ENCODE measurements at regions not wholly inside any gene's neighbourhood (a gene's known extent, or its start where the extent isn't known, plus 50 kb on each side); places are given as distances from the start of the nearest gene placed in this dataset.
"Not testable (repeated sequence)": the region's sequence is repeated elsewhere in the genome, so short reads cannot be mapped to it uniquely, and the experiment has no call there.

- Histone ChIP-seq H3K4me1 (replicated peaks) (no peaks in the 10 kb centered on the region), H3K27me3 (replicated peaks; ENCODE audit: insufficient read depth) (no peaks in the 10 kb centered on the region), H3K27ac (no peak overlapping the region), H3K36me3 (no peaks in the 10 kb centered on the region), H3K4me3 (no peak overlapping the region), H3K9me3 (no peaks in the 10 kb centered on the region)
- intact Hi-C loops (cut with DNase I), result no loop called here
- TF ChIP-seq CTCF (IDR thresholded peaks at IDR 0.05), result no peak
- TF ChIP-seq POLR2A (IDR thresholded peaks at IDR 0.05), result no peak
- TF ChIP-seq POLR2AphosphoS5 (IDR thresholded peaks at IDR 0.05), result no peak
- no peak for DNase-seq (ENCODE audit: low spot score)
- WGBS, result 79% methylated on average over 2 of the region's 2 CpGs
Measured at GRCh38 chr7:142436601-142437000, 178.7 kb upstream of the PRSS58 start.

DNA sequence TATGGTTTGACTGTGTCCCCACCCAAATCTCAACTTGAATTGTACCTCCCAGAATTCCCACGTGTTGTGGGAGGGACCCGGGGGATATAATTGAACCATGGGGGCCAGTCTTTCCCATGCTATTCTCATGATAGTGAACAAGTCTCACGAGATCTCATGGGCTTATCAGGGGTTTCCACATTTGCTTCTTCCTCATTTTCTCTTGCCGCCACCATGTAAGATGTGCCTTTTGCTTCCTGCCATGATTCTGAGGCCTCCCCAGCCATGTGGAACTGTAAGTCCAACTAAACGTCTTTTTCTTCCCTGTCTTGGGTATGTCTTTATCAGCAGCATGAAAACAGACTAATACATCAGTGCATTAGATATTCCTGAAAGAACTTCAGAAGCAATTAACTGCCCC lies 177.7 kb upstream of the PRSS58 start:
- H3K4me1 ChIP-seq (replicated peaks); intact Hi-C loops (cut with DNase I); H3K4me3 ChIP-seq; DNase-seq (ENCODE audit: low spot score); H3K9me3 ChIP-seq; H3K36me3 ChIP-seq; H3K27ac ChIP-seq; H3K27me3 ChIP-seq (replicated peaks; ENCODE audit: insufficient read depth): not testable (repeated sequence)
- WGBS, result 75% methylated on average over 5 of the region's 5 CpGs

GRCh38 chr7:142434666-142435167 lies 176.9 kb upstream of the PRSS58 start:
- Histone ChIP-seq H3K36me3 (no peaks in the 10 kb centered on the region), H3K4me1 (replicated peaks) (no peaks in the 10 kb centered on the region), H3K9me3 (no peaks in the 10 kb centered on the region), H3K27ac (no peak overlapping the region), H3K27me3 (replicated peaks; ENCODE audit: insufficient read depth) (no peaks in the 10 kb centered on the region), H3K4me3 (no peak overlapping the region)
- no peak for TF ChIP-seq POLR2A (IDR thresholded peaks at IDR 0.05)
- TF ChIP-seq POLR2AphosphoS5 (IDR thresholded peaks at IDR 0.05), result no peak
- TF ChIP-seq CTCF (IDR thresholded peaks at IDR 0.05), result no peak
- intact Hi-C loops (cut with DNase I), result no loop called here
- WGBS, result 89% methylated on average over 7 of the region's 7 CpGs
- no peak for DNase-seq (ENCODE audit: low spot score)

- H3K27me3 ChIP-seq (replicated peaks; ENCODE audit: insufficient read depth); H3K4me3 ChIP-seq; intact Hi-C loops (cut with DNase I); H3K27ac ChIP-seq; H3K36me3 ChIP-seq; H3K4me1 ChIP-seq (replicated peaks); DNase-seq (ENCODE audit: low spot score); H3K9me3 ChIP-seq: not testable (repeated sequence)
- WGBS, result 79% methylated on average over 5 of the region's 5 CpGs
Measured at GRCh38 chr7:142434133-142434532, 176.3 kb upstream of the PRSS58 start.

DNA sequence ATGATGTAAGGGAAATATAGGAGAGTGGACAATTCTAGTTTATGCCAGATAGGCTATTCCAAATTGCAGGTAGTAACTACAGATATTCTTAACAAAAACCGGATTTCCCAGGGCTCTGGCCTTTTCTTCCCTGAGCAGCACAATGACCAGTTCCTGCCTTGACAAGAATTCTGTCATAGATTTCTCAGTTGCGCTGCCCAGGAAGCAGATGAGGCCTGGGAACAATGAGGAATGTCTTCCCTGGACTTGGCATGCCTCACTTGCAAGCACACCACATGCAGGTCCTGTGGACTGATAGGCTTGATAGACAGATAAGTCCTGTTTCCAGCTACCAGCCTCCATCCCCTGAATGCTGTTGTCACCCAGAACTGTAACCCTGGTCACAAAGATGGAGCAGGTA lies 174.5 kb upstream of the PRSS58 start:
- Histone ChIP-seq H3K27ac (no peak overlapping the region), H3K4me1 (replicated peaks) (no peaks in the 10 kb centered on the region), H3K4me3 (no peak overlapping the region), H3K36me3 (no peaks in the 10 kb centered on the region), H3K27me3 (replicated peaks; ENCODE audit: insufficient read depth) (no peaks in the 10 kb centered on the region), H3K9me3 (no peaks in the 10 kb centered on the region)
- 78% methylated on average over 2 of the region's 2 CpGs for WGBS
- TF ChIP-seq POLR2A (IDR thresholded peaks at IDR 0.05) (no peak), POLR2AphosphoS5 (IDR thresholded peaks at IDR 0.05) (no peak), CTCF (IDR thresholded peaks at IDR 0.05) (no peak)
- DNase-seq (ENCODE audit: low spot score), result no peak
- intact Hi-C loops (cut with DNase I), result no loop called here

DNA sequence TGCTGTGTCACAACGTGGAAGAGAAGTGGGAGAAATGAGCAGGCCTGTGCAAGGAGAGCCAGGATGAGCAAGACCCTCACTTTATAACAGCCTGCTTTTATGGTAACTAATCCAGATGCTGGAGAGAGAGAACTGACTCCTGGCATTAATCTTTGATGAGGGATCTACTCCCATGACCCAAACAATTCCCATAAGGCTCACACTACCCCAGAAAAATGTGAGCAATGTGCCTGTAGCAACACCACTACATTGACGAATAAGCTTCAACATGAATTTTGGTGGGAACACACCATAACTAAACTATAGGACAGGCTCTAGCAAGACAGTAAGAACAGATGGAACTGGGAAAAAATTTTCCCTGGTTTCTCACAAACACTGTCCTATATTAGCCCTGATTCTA lies 173.6 kb upstream of the PRSS58 start:
- no peaks in the 10 kb centered on the region for H3K4me1 ChIP-seq (replicated peaks)
- H3K9me3 ChIP-seq, result no peaks in the 10 kb centered on the region
- DNase-seq (ENCODE audit: low spot score), result no peak
- WGBS, result 68% methylated on average over 2 of the region's 2 CpGs
- TF ChIP-seq POLR2A (IDR thresholded peaks at IDR 0.05), result no peak
- TF ChIP-seq POLR2AphosphoS5 (IDR thresholded peaks at IDR 0.05), result no peak
- no peak for TF ChIP-seq CTCF (IDR thresholded peaks at IDR 0.05)
- no peak overlapping the region for H3K27ac ChIP-seq
- intact Hi-C loops (cut with DNase I), result no loop called here
- H3K4me3 ChIP-seq, result no peak overlapping the region
- no peaks in the 10 kb centered on the region for H3K36me3 ChIP-seq
- no peaks in the 10 kb centered on the region for H3K27me3 ChIP-seq (replicated peaks; ENCODE audit: insufficient read depth)
